GM18499 (cell line): ENCODE measurements at regions not wholly inside any gene's neighbourhood (a gene's known extent, or its start where the extent isn't known, plus 50 kb on each side); places are given as distances from the start of the nearest gene placed in this dataset.

Experiments used
- ATAC-seq: cut with Tn5 transposase; IDR thresholded peaks from one replicate; pipeline ENCODE4 v1.9.1; 2021; ENCODE audit warnings: moderate number of reproducible peaks; ENCODE audit not compliant: insufficient read depth, unreplicated experiment

DNA sequence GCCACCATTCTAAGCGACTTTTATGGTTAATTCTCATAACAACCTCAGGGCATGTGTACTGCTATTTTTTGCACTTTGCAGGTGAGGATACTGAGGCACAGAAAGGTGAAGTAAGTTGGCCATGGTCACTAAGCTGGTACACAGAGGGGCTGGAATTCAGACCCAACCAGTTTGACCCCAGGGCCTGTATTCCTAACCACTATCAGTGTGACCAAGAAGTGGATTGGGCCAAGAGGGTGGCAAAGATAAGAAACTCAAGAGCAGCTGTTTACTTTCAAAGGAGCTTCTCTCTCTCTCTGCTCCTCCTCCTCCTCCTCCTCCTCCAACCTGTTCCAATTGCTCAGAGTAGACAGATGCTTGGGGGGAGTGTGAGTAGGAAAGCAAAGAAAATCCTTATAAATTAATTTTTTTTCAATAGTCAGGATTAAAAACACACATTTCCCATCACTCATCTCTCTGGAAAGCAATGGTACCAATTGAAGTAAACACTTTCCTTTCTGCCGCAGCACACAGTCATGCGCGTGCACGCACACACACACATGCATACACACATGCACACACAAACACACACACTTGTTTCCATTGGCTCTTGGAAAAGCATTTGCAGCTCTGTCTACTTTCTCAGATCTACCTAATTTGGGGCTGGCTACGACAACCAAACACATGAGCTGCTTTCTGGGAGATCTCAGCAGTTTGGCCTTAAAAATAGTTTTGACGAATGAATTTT, 736.7 kb upstream of the WWC1 start:
- ATAC-seq, result no peak

DNA sequence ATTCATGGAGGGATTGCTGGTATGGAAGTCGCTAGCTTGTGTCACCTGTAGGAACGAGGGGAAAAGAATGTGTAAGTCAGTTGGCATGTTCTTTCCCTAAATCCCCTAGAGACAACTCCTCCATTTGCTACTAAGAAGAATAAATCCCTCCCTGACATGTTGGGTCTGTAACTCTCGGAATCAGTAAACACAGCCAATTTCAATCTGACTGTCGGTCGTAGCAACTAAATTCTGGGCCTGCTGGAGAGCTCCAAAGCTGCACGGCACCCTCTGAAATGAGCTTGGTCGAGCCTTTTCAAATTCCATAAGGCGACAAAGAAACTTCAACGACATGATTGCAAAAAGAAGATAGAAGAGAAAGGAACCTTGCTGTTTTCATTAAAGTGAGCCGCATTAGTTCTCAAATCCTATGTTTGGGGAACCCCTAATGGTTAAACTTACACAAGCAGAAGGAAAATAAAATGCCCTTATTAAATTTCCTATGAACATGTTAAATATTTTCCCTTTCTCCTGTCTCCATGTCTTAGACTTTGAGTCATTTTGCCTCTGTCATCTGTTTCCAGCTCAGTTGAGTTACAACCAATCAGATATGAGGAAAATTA, 735.8 kb upstream of the WWC1 start:
- ATAC-seq, result no peak

GRCh38 chr5:167557359-167557758, 734.1 kb upstream of the WWC1 start:
- no peak for ATAC-seq

DNA sequence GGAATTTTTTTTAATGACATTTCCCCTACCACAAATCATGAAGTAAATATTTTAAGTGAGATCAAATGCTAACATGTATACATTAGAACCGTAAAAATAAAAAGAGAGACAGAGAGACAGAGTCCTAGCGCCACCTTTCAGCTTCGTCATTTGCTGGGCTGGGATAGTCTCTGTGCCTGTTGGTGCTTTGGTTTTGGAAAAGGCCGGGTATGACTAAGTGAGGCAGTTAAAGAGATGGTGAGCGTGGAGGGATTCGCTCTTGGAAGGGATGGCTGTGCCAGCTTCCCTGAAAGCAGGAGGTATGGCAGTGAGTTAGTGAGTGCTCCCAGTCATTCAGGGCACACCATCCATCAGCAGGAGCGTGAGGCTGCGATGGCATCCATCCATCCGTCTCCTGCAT, 729.6 kb upstream of the WWC1 start:
- ATAC-seq, result no peak

GRCh38 chr5:167564275-167564674, 727.2 kb upstream of the WWC1 start:
- no peak for ATAC-seq

- ATAC-seq, result no peak
Measured at GRCh38 chr5:167565189-167565954, 726.1 kb upstream of the WWC1 start.

DNA sequence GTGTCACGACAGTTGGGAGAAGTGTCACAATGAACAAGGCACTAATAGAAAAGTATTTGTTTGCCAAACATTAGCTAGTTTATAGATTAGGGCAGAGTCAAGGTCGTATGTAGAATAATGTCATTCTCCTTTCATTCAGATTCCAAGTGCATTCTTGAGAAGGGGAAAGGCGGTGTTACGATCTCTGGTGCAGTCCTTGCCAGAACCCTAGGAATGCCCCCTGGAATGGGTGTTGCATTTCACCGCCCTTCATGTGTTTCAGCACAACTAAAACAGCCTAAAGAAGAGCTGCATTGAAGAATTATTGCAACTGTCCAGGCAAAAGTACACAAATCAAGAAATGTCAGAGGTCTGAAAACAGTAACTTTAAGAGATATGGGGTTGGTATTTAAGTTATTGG, 721.0 kb upstream of the WWC1 start:
- ATAC-seq, result no peak

GRCh38 chr5:167571824-167572223, 719.6 kb upstream of the WWC1 start:
- ATAC-seq, result no peak

- ATAC-seq, result no peak
Measured at GRCh38 chr5:167573370-167574127, 717.9 kb upstream of the WWC1 start.

GRCh38 chr5:167574464-167574863, 717.0 kb upstream of the WWC1 start:
- ATAC-seq, result no peak

DNA sequence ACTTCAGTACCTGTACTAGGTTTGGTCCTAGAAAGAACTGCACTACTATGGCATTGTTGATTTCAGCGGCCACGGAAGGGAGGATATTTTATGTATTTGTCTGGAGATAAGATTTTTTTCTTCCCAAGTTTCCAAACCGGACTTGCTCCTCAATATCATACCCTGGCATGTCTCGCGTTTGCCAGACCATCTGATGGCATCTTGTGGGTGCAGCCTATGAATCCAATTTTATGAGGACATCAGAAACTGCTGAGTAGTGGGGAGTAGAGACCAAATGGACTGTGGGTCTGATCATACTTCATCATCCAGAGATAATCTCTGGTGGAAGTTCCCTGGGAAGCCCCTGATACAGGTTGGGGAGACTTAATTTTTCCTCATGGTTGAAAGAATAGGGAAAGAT, 716.1 kb upstream of the WWC1 start:
- ATAC-seq, result no peak

DNA sequence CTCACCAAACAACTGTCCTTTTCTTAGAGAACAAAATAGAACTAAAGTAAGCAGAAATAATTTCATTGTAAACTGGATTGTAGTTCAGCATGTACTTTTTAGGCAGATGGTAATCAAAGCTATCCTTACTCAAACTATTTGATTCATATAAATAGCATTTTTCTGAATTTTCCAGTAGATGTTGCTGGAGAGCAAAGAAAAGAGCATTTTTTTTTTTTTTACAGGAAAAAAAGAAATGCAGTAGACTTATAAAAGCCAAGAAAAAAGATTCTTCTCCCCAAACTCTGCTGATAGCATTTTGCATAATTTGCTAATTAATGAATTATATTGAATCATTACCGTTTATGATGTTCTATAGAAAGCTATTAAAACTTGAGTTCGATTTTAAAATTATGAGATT, 715.3 kb upstream of the WWC1 start:
- ATAC-seq, result no peak

GRCh38 chr5:167576897-167577296, 714.5 kb upstream of the WWC1 start:
- no peak for ATAC-seq

GRCh38 chr5:167577616-167578015, 713.8 kb upstream of the WWC1 start:
- ATAC-seq, result no peak

DNA sequence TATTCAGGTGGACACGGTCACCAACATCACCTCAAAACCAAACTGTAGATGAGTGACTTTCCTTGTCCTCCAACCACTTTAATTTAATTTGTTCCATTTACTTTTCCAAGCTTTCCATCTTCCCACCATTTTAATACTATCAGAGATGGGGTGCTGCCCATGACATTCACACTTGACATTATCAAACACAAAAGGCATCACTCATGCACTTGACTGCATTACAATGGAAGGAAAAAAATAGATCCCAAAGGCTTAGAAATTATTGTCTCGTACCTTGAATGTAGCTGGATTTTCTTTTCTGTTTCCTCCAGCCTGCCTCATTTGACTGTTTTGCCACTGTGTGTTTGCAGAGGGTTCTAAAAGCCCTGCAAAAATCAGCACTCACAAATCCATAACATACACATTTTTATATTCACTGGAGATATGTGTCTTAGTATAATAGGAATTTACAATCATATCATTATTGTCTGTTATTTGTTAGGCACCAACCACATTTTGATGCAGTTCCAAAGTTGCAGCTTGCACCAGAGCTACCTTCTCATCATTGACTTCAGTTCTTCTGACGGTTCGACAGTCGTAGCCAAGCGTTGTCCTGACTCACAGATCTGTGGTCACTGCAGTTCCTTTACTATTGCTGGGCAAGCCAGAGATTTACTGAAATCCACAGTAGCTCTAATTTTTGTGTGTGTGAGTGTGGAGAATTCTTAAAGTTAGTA, 712.3 kb upstream of the WWC1 start:
- ATAC-seq, result no peak

GRCh38 chr5:167579693-167580055, 711.8 kb upstream of the WWC1 start:
- ATAC-seq, result no peak

DNA sequence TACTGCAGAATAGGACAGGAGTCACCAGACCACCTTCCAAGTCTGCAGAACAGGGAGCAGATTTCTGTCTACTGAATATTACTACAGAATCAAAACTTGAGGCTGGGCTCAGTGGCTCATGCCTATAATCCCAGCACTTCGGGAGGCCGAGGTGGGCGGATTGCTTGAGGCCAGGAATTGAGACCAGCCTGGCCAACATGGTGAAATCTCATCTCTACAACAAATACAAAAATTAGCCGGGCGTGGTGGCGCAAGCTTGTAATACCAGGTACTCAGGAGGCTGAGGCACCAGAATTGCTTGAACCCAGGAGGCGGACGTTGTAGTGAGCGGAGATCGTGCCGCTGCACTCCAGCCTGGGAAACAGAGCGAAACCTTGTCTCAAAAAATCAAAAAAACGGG, 710.8 kb upstream of the WWC1 start:
- ATAC-seq, result no peak

DNA sequence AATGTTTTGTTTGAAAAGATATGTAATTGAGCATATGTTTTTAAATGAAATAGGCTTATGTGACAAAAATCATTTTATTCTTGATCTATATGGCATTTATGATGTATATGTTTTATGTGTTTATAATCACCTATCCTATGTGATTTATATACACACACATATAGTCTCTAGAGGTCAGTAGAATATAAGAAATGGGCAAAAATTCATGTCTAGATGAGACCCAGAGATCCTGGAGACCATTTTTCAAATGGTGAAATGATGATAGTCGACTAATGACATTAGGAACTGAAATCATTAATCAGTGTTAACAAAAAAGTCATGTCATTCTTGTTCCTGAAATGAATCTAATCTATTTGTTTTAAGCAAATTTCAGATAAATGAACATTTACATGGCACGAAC, 709.2 kb upstream of the WWC1 start:
- no peak for ATAC-seq

DNA sequence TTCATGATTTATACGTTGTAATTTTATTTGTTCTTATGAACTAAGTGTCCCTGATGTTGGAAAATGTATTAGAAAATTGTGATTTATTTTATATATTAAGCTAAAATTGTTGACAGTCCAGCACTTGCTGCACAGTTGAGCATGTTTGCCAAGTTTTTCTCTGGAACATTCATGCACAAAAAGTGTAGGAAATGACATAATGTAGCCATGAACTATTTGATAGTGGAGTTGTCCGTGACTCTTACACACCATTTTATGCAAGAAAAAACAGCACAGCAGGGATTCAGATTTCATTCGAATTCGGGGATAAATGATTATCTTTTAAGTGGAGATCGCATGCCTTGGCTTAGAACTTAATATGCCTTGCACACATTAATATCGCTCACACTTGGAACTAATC, 708.6 kb upstream of the WWC1 start:
- no peak for ATAC-seq

DNA sequence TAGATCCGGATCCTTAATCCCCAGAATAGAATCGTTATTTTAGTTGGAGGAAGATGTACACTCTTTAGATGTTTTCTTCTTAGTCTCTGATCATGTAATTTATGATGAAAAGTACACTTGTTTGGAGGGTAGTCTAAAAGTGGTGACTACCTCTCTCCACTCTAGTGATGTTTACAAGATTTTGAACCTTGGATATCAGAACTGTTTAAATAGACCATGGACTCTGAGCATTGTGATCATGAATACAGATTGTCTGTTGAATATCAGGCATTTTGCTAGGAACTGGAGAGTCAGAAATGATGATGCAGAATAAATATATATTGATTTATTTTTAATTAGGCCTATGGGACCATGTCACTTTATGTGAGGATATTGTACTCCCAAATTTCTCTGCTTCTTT, 706.3 kb upstream of the WWC1 start:
- no peak for ATAC-seq
